ENCODE measurements at regions not wholly inside any gene's neighbourhood (a gene's known extent, or its start where the extent isn't known, plus 50 kb on each side); places are given as distances from the start of the nearest gene placed in this dataset.
A peak's percentile ranks its signal among the peaks of the same experiment; 100 is the strongest.

DNA sequence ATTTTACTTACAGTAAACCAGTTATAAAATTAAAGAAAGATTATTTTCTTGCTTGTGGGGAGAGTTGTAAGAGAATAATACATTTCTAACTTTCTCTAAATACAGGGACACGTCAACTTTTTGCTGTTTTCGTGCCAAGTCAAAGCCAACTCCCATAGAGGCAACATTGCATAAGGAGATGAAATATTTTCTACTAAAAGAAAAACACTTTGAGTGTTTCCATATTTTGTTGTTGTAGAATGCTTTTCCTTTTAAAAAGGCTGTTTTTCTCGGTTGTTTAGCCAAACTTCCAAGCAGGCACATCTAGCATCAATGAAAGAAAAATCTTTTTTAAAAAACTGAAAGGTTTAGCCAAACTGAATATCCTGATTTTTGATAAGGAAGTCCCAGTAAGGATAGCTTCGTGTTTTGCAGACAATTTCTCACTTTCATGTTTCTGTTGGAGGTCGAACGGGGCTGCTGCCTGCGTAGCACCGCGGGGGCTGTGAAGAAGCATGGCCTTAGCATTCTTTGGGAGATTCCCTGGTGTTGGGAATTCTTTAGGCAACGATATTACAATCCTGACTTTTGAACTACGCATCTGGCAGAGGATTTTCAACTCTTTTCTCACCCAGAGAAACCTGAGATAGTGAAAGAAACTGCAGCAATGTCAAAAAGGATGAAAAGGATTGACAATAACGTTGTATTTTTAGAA lies 108.1 kb upstream of the FBXL7 start:
- H3K27ac Mint-ChIP-seq: no peak overlapping the region
- DNase-seq (no peak), ATAC-seq (no peak)
- H3K4me3 Mint-ChIP-seq: no peak overlapping the region
- no peaks in the 10 kb centered on the region for H3K4me1 Mint-ChIP-seq
- peaks cover 0 to 7% of the 10 kb centered on the region in 2 donors for H3K9me3 Mint-ChIP-seq
- H3K27me3 Mint-ChIP-seq: no peaks in the 10 kb centered on the region

DNA sequence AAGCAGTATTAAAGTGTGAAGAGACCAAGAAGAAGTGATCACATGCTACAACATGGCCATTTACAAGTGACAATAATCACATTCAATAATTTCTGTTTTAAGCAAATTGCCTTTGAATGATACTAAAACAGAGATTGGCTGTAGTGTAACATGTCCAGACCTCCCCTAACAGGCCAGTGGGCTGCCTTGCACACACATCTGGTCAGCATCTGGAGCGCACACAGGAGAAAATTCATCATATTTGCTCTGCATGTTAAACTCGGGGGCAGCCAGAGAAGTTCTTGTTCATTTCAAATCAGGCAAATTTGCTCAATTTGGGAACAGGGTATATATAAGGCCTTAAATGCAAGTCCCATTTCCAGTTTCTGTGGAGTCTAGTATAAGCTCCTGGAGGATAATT lies 111.1 kb upstream of the FBXL7 start:
- ATAC-seq: no peak
- Mint-ChIP-seq H3K4me1 (no peaks in the 10 kb centered on the region), H3K27me3 (no peaks in the 10 kb centered on the region), H3K4me3 (no peak overlapping the region), H3K27ac (no peak overlapping the region), H3K9me3 (peaks cover 0 to 23% of the 10 kb centered on the region in 2 donors)
- no peak for DNase-seq

DNA sequence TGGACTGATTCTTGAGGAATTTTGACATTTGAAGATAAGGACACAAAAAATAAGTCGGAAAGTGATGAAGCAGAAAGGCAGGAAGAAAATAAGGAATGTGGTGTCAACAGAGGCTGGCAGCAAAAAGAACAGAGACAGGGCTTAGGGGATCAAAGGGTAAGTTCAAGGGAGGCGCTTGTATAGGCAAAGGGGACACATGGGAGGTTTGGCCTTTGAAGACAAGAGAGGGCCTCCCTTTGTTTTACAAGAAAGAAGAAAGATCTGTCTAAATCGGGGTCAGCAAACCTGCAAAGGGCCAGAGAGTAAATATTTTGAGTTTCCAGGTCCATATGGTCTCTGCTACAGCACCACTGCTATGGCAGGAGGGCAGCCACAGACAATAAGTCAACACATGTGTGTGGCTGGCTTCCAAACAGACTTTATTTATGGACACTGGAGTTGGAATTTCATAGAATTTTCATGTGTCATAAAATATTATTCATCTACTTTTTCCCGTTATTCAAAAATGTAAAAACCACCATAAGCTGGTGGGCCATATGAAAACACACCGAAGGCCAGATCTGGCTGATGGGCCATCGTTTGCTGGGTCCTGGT lies 112.0 kb upstream of the FBXL7 start:
- H3K27ac Mint-ChIP-seq: no peak overlapping the region
- H3K9me3 Mint-ChIP-seq: peaks cover 0 to 23% of the 10 kb centered on the region in 2 donors
- DNase-seq (no peak), ATAC-seq (no peak)
- H3K27me3 Mint-ChIP-seq: no peaks in the 10 kb centered on the region
- no peaks in the 10 kb centered on the region for H3K4me1 Mint-ChIP-seq
- H3K4me3 Mint-ChIP-seq: no peak overlapping the region

DNA sequence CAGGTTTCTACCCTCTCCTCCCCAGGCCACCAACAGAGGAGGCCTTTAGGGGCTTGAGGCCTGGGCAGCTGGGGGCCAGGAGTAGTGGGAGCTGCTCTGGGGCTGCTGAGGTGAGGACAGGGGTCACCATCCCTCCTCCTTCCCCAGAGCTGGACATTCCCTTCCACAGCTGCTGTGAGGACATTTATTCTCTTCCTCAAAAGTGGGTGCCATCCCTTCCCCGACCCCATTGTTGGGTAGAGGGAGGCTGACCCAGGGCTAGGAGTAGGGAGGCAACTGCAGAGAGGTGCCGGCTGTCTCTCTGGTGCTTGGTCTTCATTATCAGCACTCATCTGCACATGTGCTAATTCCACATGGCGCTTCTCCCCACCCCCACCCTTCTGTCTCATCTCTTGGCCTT lies 113.9 kb upstream of the FBXL7 start:
- Mint-ChIP-seq H3K9me3 (peaks cover 0 to 23% of the 10 kb centered on the region in 2 donors), H3K27ac (no peak overlapping the region)
- ATAC-seq: peak; percentile 7

DNA sequence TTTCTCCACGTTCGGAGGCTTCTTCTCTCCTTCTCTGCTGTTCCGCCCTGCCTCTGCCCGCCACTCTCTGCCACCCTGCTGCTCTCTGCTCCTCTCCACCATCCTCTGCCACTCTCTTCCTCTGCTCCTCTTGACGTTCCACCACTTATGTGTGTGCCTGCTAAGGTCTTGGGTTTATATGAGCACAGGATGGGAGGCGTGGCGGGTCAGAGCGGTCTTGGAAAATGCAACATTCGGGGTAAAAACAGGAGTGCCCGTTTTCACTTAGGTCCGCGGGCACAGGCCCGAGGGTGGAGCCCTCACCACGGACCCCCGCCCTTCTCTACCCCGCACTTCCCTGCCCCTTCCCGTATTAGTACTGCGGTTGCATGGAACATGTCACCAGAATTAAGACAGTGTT lies 114.4 kb upstream of the FBXL7 start:
- Mint-ChIP-seq H3K4me3 (no peak overlapping the region), H3K9me3 (peaks cover 0 to 23% of the 10 kb centered on the region in 2 donors), H3K27ac (no peak overlapping the region), H3K4me1 (no peaks in the 10 kb centered on the region), H3K27me3 (no peaks in the 10 kb centered on the region)
- DNase-seq: no peak
- ATAC-seq: peak; percentile 41

More for the DNA sequence above, 113.9 kb upstream of the FBXL7 start:
- Mint-ChIP-seq H3K27me3 (no peaks in the 10 kb centered on the region), H3K4me3 (no peak overlapping the region), H3K4me1 (no peaks in the 10 kb centered on the region)
- DNase-seq: no peak

DNA sequence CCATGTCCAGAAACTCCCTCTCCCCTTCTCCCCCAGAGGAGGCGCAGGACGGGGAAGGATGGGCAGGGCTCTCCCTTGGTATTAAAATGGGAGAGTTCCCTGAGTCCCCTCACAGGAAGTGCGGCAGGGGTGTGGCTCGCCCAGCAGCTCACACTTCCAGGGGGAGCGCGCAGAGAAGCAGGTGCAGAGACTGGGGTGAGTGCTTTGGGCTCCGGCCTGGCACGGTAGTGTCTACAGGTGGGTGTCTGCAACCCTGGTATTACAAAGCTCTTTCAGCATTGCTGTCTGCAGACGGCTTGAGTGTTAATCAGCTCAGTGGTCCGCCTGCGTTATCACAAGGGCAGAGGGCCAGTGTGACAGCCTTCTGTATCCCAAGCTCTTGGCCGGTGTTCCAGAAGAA lies 114.9 kb upstream of the FBXL7 start:
- Mint-ChIP-seq H3K4me3 (no peak overlapping the region), H3K9me3 (peaks cover 0 to 23% of the 10 kb centered on the region in 2 donors), H3K27me3 (no peaks in the 10 kb centered on the region), H3K4me1 (no peaks in the 10 kb centered on the region), H3K27ac (no peak overlapping the region)
- no peak for DNase-seq
- ATAC-seq: no peak

DNA sequence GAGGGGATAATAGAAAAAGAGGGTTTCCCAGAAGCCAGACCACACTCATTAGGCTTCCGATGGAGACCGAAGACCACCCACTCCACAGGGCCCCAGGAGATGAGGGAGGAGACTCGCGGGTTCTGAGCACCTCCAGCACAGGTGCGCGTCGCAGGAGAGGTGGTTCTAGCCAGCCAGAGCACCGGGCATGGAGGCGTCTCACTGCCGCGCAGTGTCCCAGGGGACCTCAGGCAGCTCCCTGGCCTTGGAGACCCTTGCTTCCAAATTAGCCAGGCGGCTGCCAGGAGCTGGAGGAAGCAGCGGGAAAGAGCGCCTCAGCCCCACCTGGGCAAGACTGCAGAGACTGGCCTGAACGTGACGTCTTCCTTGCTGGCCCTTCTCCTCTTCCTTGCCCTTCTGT lies 115.4 kb upstream of the FBXL7 start:
- H3K27me3 Mint-ChIP-seq: no peaks in the 10 kb centered on the region
- no peaks in the 10 kb centered on the region for H3K4me1 Mint-ChIP-seq
- no peak overlapping the region for H3K27ac Mint-ChIP-seq
- no peak for ATAC-seq
- H3K4me3 Mint-ChIP-seq: no peak overlapping the region
- no peak for DNase-seq
- H3K9me3 Mint-ChIP-seq: peaks cover 0 to 23% of the 10 kb centered on the region in 2 donors

DNA sequence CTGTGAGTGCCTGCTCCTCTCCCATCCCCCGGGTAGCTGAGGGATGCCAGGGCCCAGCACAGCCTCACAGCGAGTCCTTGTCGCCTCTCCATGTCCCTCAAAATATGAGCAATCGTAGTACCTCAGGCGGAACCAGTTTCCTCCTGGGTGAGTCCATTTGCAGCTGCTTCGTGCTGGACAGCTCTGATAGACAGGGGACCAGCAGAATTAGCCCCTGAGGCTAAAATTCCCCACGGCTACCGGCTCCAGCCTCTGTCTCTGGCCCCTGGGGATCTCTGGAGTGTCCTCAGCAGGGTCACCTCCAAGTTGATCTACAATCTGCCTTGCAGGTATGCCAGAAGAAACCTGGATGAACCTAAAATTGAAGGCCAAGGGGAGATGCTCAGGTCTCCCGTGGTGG lies 115.8 kb upstream of the FBXL7 start:
- Mint-ChIP-seq H3K27me3 (no peaks in the 10 kb centered on the region), H3K4me1 (no peaks in the 10 kb centered on the region), H3K27ac (no peak overlapping the region), H3K4me3 (no peak overlapping the region), H3K9me3 (peaks cover 0 to 23% of the 10 kb centered on the region in 2 donors)
- ATAC-seq (no peak), DNase-seq (no peak)

DNA sequence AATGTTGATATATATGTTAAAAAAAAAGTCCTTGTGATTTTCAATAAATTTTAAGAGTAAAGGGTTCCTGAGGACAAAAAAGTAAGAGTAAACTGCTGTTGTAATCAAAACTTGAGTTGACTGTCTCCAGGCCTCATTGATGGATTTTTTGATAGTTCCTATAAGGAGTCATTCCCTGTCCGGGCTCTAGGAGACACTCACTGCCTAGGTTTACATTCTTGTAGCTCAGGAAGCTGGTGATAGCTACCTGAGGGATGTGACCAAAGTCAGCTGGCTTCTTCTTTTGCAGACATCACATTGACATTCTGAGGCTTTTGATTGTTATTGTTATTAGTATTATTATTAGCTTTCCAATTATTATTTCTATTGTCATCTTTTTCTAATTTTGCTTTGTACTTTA lies 116.5 kb upstream of the FBXL7 start:
- Mint-ChIP-seq H3K27ac (no peak overlapping the region), H3K4me1 (no peaks in the 10 kb centered on the region), H3K4me3 (no peak overlapping the region), H3K27me3 (no peaks in the 10 kb centered on the region), H3K9me3 (peaks cover 0 to 23% of the 10 kb centered on the region in 2 donors)
- ATAC-seq (no peak), DNase-seq (no peak)

DNA sequence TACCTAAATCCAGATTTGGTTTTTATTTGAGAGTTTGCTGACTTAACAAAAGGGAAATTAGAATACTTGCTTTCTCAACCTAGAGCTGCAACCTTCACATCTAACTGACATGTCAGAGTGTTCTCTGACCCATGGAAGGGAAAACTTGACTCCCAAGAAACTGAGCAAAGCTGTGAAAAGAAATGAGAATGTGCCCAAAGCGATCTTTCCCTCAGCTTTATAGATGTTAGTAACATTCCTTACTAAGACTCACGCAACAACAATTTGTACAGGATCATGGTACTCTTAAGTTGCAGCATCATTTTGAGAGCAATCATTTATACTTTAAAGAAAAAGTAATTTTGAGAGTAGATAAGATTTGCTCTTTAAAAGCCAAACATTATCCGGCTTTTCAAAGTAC lies 117.0 kb upstream of the FBXL7 start:
- Mint-ChIP-seq H3K27me3 (no peaks in the 10 kb centered on the region), H3K9me3 (peaks cover 0 to 23% of the 10 kb centered on the region in 2 donors), H3K4me3 (no peak overlapping the region), H3K27ac (no peak overlapping the region), H3K4me1 (no peaks in the 10 kb centered on the region)
- ATAC-seq (no peak), DNase-seq (no peak)

DNA sequence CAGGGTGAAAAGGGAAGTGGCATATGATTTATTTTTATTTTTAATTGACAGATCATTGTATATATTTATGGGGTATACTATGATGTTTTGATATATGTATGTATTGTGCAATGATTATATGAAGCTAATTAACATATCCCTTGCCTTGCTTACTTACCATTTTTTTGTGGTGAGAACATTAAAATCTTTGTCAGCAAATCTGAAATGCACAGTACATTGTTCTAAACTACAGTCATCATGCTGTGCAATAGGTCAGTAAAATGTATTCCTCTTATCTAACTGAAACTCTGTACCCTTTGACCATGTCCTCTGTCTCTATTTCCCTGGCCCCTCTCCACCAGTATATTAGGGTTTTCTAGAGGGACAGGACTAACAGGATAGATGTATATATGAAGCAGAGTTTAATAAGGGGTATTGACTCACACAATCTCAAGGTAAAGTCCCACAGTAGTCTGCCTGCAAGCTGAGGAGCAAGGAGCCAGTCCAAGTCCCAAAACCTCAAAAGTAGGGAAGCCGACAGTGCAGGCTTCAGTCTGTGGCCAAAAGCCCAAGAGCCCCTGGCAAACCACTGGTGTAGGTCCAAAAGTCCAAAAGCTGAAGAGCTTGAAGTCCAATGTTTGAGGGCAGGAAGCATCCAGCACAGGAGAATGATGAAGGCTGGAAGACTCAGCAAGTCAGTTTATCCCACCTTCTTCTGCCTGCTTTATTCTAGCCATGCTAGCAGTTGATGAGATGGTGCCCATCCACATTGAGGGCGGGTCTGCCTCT lies 122.2 kb upstream of the FBXL7 start:
- H3K9me3 Mint-ChIP-seq: peaks cover 4 to 9% of the 10 kb centered on the region in 2 donors
- no peaks in the 10 kb centered on the region for H3K27me3 Mint-ChIP-seq
- no peaks in the 10 kb centered on the region for H3K4me1 Mint-ChIP-seq
- no peak overlapping the region for H3K27ac Mint-ChIP-seq
- DNase-seq (no peak), ATAC-seq (no peak)
- no peak overlapping the region for H3K4me3 Mint-ChIP-seq

DNA sequence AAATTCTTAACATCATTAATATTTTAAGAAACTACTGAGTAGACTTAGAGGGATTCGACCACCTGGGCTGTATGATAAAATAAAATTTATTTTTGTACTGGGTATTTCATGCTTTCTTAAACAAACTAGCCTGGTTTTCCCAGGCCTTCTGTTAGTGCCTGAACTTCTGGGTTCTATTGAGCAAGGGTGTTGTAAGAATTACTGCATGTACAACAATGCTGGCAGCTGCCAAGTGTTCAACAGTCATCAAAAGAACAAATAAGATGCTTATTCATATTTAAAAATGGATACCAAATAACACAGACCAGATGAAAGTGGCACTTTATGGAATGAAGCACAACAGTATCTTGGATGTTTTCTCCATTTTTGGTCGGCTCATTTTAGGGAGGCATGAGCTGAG lies 123.2 kb upstream of the FBXL7 start:
- Mint-ChIP-seq H3K9me3 (peaks cover 4 to 9% of the 10 kb centered on the region in 2 donors), H3K27me3 (no peaks in the 10 kb centered on the region), H3K4me3 (no peak overlapping the region), H3K27ac (no peak overlapping the region), H3K4me1 (no peaks in the 10 kb centered on the region)
- DNase-seq: no peak
- no peak for ATAC-seq

DNA sequence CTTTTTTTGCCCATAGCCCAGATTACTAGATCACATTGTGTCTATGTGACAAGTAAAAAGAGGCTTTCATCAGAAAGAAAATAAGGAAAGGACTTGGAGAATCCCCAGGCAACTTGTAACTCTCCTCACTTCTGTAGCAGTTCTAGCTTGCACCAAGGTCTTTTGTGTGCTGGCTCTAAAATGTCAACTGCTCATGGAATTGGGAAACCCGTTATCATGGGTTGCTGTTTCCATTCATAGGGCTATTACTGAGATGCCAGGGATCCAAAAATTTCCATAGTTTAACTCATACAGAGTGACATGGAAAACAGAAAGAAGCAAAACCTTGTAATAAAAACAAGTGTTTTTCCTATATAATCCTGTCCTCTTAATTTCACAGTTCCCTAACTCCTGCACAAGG lies 123.9 kb upstream of the FBXL7 start:
- no peak for DNase-seq
- Mint-ChIP-seq H3K27me3 (no peaks in the 10 kb centered on the region), H3K9me3 (peaks cover 4 to 9% of the 10 kb centered on the region in 2 donors), H3K4me1 (no peaks in the 10 kb centered on the region), H3K27ac (no peak overlapping the region), H3K4me3 (no peak overlapping the region)
- ATAC-seq: no peak

DNA sequence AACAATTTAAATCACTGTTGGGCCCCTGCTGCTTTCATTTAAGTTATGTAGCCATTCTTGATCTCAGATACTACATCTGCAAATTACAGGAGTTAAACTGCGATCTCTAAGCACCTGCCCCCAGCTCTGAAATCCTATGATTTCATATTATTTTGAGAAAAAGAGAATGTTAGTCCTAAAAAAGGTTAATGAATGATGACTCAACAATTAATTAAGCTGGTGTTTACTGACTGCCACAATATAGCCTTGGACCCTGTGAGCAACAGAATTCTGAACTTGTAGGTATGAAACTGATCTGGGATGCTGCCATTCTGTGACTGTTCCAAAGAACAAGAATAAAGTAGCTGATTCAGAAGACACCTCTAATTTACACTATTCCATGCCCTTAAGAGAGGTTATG lies 124.4 kb upstream of the FBXL7 start:
- DNase-seq (no peak), ATAC-seq (no peak)
- Mint-ChIP-seq H3K4me3 (no peak overlapping the region), H3K4me1 (no peaks in the 10 kb centered on the region), H3K27me3 (no peaks in the 10 kb centered on the region), H3K9me3 (peaks cover 4 to 9% of the 10 kb centered on the region in 2 donors), H3K27ac (no peak overlapping the region)

DNA sequence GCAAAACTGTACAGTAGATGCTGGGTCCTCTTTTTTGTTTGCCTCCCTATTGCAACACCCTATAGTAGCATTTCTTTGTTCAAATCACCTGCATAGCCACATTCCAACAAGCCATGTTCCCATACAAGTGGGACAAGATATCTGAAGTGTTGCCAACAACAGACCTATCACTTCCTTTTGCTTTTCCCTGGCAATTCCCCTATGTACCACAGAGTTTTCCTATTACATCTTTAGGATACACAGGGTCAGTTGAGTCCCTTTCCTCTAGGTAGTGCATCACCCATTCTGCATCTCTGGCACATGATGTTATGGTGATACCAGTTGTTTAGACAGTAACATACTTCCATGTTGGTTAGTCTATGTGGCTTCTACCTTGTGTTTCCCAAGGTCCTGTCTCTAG lies 125.1 kb upstream of the FBXL7 start:
- DNase-seq: no peak
- no peak overlapping the region for H3K27ac Mint-ChIP-seq
- no peaks in the 10 kb centered on the region for H3K27me3 Mint-ChIP-seq
- peaks cover 4 to 9% of the 10 kb centered on the region in 2 donors for H3K9me3 Mint-ChIP-seq
- no peak overlapping the region for H3K4me3 Mint-ChIP-seq
- H3K4me1 Mint-ChIP-seq: no peaks in the 10 kb centered on the region
- ATAC-seq: no peak

DNA sequence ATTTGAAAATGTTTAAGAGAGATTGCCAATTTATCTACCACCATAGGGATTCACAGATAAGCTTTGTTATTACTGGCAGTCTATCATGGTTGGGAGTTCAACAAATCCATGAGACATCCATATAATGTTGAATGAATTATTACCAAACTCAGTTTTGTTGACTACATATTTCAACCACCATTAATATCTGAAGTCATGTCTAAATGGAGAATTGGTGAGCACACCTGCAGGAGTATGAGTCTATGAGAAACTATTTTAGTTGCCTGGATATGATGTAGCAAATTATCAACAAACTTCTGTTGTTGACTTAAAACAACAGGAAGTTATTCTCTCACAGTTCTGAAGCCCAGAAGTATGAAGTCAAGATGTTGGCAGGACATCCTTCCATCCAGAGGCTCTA lies 126.8 kb upstream of the FBXL7 start:
- Mint-ChIP-seq H3K27ac (no peak overlapping the region), H3K4me1 (no peaks in the 10 kb centered on the region), H3K4me3 (no peak overlapping the region), H3K9me3 (peaks cover 4 to 11% of the 10 kb centered on the region in 2 donors), H3K27me3 (no peaks in the 10 kb centered on the region)
- DNase-seq: no peak
- ATAC-seq: no peak

All from stimulated activated naive CD8-positive, alpha-beta T cell treated with anti-CD3 and anti-CD28 coated beads, Interleukin-15, amount 100 ng/mL, for 72 hours (primary cell).